ENCODE measurements at regions not wholly inside any gene's neighbourhood (a gene's known extent, or its start where the extent isn't known, plus 50 kb on each side); places are given as distances from the start of the nearest gene placed in this dataset.

DNA sequence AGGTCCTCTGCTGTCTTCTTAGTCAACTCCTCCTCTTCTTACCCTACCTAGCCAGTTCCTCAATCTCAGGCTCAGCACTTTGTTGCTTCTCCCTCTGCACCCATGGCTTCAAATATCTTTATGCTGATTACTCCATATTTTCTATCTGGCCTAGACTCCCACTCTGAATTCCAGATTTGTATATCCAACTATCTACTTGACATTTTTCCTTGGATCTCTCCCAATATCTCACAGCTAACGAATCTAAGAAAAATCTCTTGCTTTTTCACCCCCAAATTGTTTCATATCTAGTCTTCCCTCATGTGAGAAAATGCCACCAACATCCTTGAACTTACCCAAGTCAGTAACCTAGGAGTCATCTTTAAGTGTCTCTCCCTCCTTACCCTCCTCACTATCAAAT lies 176.4 kb upstream of the ERCC4 start:
- DNase-seq (ENCODE audit: low spot score): no peak
- no peak overlapping the region for H3K27ac ChIP-seq
- CTCF ChIA-PET: no interaction called here
- TF ChIP-seq, protein P1, sequence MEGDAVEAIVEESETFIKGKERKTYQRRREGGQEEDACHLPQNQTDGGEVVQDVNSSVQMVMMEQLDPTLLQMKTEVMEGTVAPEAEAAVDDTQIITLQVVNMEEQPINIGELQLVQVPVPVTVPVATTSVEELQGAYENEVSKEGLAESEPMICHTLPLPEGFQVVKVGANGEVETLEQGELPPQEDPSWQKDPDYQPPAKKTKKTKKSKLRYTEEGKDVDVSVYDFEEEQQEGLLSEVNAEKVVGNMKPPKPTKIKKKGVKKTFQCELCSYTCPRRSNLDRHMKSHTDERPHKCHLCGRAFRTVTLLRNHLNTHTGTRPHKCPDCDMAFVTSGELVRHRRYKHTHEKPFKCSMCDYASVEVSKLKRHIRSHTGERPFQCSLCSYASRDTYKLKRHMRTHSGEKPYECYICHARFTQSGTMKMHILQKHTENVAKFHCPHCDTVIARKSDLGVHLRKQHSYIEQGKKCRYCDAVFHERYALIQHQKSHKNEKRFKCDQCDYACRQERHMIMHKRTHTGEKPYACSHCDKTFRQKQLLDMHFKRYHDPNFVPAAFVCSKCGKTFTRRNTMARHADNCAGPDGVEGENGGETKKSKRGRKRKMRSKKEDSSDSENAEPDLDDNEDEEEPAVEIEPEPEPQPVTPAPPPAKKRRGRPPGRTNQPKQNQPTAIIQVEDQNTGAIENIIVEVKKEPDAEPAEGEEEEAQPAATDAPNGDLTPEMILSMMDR (conservative IDR thresholded peaks at IDR 0.05; ENCODE audit: low read depth): no peak
- POLR2A ChIA-PET (ENCODE audit: low non-redundant PET): no interaction called here

- ChIA-PET CTCF (no interaction called here), POLR2A (ENCODE audit: low non-redundant PET) (no interaction called here)
- TF ChIP-seq, protein P1 (conservative IDR thresholded peaks at IDR 0.05; ENCODE audit: low read depth): no peak
- DNase-seq (ENCODE audit: low spot score): no peak
- no peak overlapping the region for H3K27ac ChIP-seq
These were observed 163.4 kb upstream of the ERCC4 start for GRCh38 chr16:13756411-13757140.

- POLR2A ChIA-PET (ENCODE audit: low non-redundant PET): no interaction called here
- no peak overlapping the region for H3K27ac ChIP-seq
- CTCF ChIA-PET: no interaction called here
- DNase-seq (ENCODE audit: low spot score): no peak
- TF ChIP-seq, protein P1 (conservative IDR thresholded peaks at IDR 0.05; ENCODE audit: low read depth): no peak
These were observed 153.6 kb upstream of the ERCC4 start for GRCh38 chr16:13766334-13766733.

DNA sequence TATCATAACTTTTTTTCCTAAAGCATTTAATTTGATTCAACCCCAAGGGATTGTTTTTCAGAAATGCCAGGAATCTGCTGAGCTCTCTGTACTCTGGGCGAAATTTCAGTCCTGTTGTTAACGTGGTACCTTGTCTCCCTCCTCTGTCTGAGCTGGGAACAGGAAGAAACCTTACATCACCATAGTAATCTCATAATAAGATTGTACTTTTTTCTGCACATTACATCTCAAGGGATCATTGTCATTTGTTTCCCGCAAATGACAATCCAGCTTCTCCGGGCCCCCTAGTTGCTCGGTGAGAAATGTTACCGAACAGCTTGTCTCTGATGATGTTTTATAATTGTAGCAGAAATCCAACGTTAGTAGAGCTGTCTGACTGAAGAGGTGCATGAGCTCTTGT lies 152.7 kb upstream of the ERCC4 start:
- H3K27ac ChIP-seq: no peak overlapping the region
- POLR2A ChIA-PET (ENCODE audit: low non-redundant PET): no interaction called here
- DNase-seq (ENCODE audit: low spot score): no peak
- CTCF ChIA-PET: interaction anchor here (0.6 to 0.7 kb wide), 2 partner anchors 190 to 1098 kb away, joined by 3 to 4 read pairs; no protein-coding TSS in a partner anchor
- TF ChIP-seq, protein P1 (conservative IDR thresholded peaks at IDR 0.05; ENCODE audit: low read depth): no peak

- CTCF ChIA-PET: interaction anchor here (0.9 kb wide), 1 partner anchor 15 kb away, joined by 3 read pairs; no protein-coding TSS in a partner anchor
- H3K27ac ChIP-seq: no peak overlapping the region
- no peak for DNase-seq (ENCODE audit: low spot score)
- POLR2A ChIA-PET (ENCODE audit: low non-redundant PET): no interaction called here
- TF ChIP-seq, protein P1 (conservative IDR thresholded peaks at IDR 0.05; ENCODE audit: low read depth): no peak
These were observed 151.5 kb upstream of the ERCC4 start for GRCh38 chr16:13768471-13768870.

DNA sequence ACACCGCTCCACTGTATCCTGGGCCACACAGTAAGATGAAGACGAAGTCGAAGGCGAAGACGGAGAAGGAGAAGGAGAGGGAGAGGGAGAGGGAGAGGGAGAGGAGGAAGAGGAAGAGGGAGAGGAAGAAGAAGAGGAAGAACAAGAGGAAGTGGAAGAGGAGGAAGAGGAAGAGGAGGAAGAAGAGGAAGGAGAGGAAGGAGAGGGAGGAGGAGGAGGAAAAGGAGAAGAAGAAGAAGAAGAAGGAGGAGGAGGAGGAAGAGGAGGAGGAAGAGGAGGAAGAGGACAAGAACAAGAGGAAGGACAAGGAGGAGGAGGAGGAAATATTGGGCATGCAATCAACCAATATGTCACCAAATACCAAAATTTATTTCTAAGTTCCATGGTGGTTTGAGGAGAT lies 149.5 kb upstream of the ERCC4 start:
- POLR2A ChIA-PET (ENCODE audit: low non-redundant PET): no interaction called here
- CTCF ChIA-PET: no interaction called here
- H3K27ac ChIP-seq: no peak overlapping the region
- no peak for DNase-seq (ENCODE audit: low spot score)
- TF ChIP-seq, protein P1 (conservative IDR thresholded peaks at IDR 0.05; ENCODE audit: low read depth): no peak
